M059J (cell line): ENCODE measurements at regions not wholly inside any gene's neighbourhood (a gene's known extent, or its start where the extent isn't known, plus 50 kb on each side); places are given as distances from the start of the nearest gene placed in this dataset.

Experiments
- DNase-seq: peaks from one replicate; pipeline ENCODE4 v3.0.0-alpha.2; 2012; ENCODE audit warnings: low read depth

GRCh38 chr5:155068616-155069100, 55.1 kb downstream of the KIF4B start:
- DNase-seq = no peak

GRCh38 chr5:155069961-155070360, 56.4 kb downstream of the KIF4B start:
- no peak for DNase-seq

- no peak for DNase-seq
Observed at GRCh38 chr5:155070781-155071180, 57.2 kb downstream of the KIF4B start.

GRCh38 chr5:155076379-155076778, 62.8 kb downstream of the KIF4B start:
- DNase-seq = no peak

GRCh38 chr5:155079698-155080097, 66.1 kb downstream of the KIF4B start:
- no peak for DNase-seq

GRCh38 chr5:155080721-155081120, 67.2 kb downstream of the KIF4B start:
- DNase-seq = no peak

- no peak for DNase-seq
Observed at GRCh38 chr5:155081618-155082017, 68.1 kb downstream of the KIF4B start.

- DNase-seq = peak; percentile 76
Observed at GRCh38 chr5:155082401-155082800, 68.8 kb downstream of the KIF4B start.

GRCh38 chr5:155085282-155085989, 71.9 kb downstream of the KIF4B start:
- DNase-seq = peak; percentile 28

- DNase-seq = peak; percentile 82
Observed at GRCh38 chr5:155087036-155087435, 73.5 kb downstream of the KIF4B start.

- DNase-seq = no peak
Observed at GRCh38 chr5:155088811-155089210, 75.3 kb downstream of the KIF4B start.

- peak; percentile 18 for DNase-seq
Observed at GRCh38 chr5:155089643-155090042, 76.1 kb downstream of the KIF4B start.

- no peak for DNase-seq
Observed at GRCh38 chr5:155091063-155091648, 77.6 kb downstream of the KIF4B start.

GRCh38 chr5:155091768-155092717, 78.5 kb downstream of the KIF4B start:
- no peak for DNase-seq

- DNase-seq = no peak
Observed at GRCh38 chr5:155094455-155094854, 80.9 kb downstream of the KIF4B start.

- no peak for DNase-seq
Observed at GRCh38 chr5:155097995-155098394, 84.4 kb downstream of the KIF4B start.

- DNase-seq = no peak
Observed at GRCh38 chr5:155098433-155098832, 84.9 kb downstream of the KIF4B start.

GRCh38 chr5:155101697-155102096, 88.1 kb downstream of the KIF4B start:
- no peak for DNase-seq

- peak; percentile 9 for DNase-seq
Observed at GRCh38 chr5:155103146-155103545, 89.6 kb downstream of the KIF4B start.

- no peak for DNase-seq
Observed at GRCh38 chr5:155104441-155104840, 90.9 kb downstream of the KIF4B start.

GRCh38 chr5:155106221-155106620, 92.7 kb downstream of the KIF4B start:
- no peak for DNase-seq

GRCh38 chr5:155113888-155114287, 100.3 kb downstream of the KIF4B start:
- no peak for DNase-seq
